ENCODE measurements at regions not wholly inside any gene's neighbourhood (a gene's known extent, or its start where the extent isn't known, plus 50 kb on each side); places are given as distances from the start of the nearest gene placed in this dataset.

- 94% methylated on average over 10 of the region's 12 CpGs for WGBS
- no peak overlapping the region for H4K91ac ChIP-seq (ENCODE audit: low read length)
- H2AK5ac ChIP-seq (ENCODE audit: low read length, severe bottlenecking), result no peak overlapping the region
- H3K9ac ChIP-seq (ENCODE audit: low read length), result no peak overlapping the region
- H3K27ac ChIP-seq (ENCODE audit: low read length, poor library complexity, severe bottlenecking), result no peak overlapping the region
- H3K4me2 ChIP-seq (ENCODE audit: low read length, poor library complexity, severe bottlenecking), result no peak overlapping the region
- H2BK12ac ChIP-seq (ENCODE audit: low read length in 2 of 2), result peak overlapping the region in 1 of 2 experiments; percentile 75
- H3K9me3 ChIP-seq (ENCODE audit: control insufficient read depth, low read length), result no peaks in the 10 kb centered on the region
- no peak overlapping the region for H2BK15ac ChIP-seq (ENCODE audit: low read depth, poor library complexity, severe bottlenecking)
- H3K23ac ChIP-seq (ENCODE audit: low read length in 2 of 2), result no peak overlapping the region
- H3K18ac ChIP-seq (ENCODE audit: low read depth in 1 of 2, low read length in 2 of 2), result peak overlapping the region in 1 of 2 experiments; percentile 42
- H2BK5ac ChIP-seq (ENCODE audit: low read depth, low read length, poor library complexity, severe bottlenecking), result no peak overlapping the region
- no peak overlapping the region for H4K8ac ChIP-seq (ENCODE audit: low read length)
- DNase-seq, result no peak
- no peak overlapping the region for H3K4me3 ChIP-seq (ENCODE audit: insufficient read depth in 1 of 2, low read depth in 1 of 2, low read length in 2 of 2)
- H3K4ac ChIP-seq (ENCODE audit: low read depth in 1 of 2, low read length in 2 of 2), result peak overlapping the region in 1 of 2 experiments; percentile 4
- H3K36me3 ChIP-seq (ENCODE audit: control insufficient read depth in 1 of 2, insufficient read depth in 2 of 2, low read depth in 1 of 2, low read length in 2 of 2), result no peaks in the 10 kb centered on the region
- H2AFZ ChIP-seq (ENCODE audit: low read depth, low read length), result no peak overlapping the region
- no peak overlapping the region for H2BK120ac ChIP-seq (ENCODE audit: low read depth, low read length)
- H3K4me1 ChIP-seq (ENCODE audit: control insufficient read depth, insufficient read depth, low read depth, low read length), result peaks cover 3% of the 10 kb centered on the region
- no peaks in the 10 kb centered on the region for H3K27me3 ChIP-seq (ENCODE audit: control insufficient read depth in 1 of 2, insufficient read depth in 1 of 2, low read length in 2 of 2)
- no peaks in the 10 kb centered on the region for H3K79me1 ChIP-seq (replicated peaks; ENCODE audit: low read length, poor library complexity, severe bottlenecking)
- no peak overlapping the region for H3K14ac ChIP-seq (ENCODE audit: low read length in 2 of 2)
Measured at GRCh38 chr20:50388733-50389437, 121.3 kb upstream of the PTPN1 start.

DNA sequence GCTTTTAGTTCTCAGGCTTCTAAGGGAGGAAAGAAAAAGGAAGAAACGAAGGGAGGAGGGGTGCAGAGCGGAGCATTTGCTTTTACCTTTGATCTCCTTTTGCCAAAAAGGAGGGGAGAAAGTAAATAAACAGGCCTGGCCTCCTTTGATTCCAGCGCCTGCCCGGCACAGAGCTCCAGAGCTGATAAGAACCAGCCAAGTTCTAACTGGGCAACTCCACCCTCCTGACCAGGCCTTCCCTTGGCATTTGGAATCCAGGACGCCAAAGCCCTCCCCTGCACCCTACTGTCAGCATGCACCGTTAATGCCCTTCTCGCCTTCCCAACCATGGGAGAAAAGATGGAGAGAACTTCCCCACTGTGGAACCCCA, 120.8 kb upstream of the PTPN1 start:
- Histone ChIP-seq H2BK12ac (ENCODE audit: low read length in 2 of 2) (no peak overlapping the region), H3K4ac (ENCODE audit: low read depth in 1 of 2, low read length in 2 of 2) (no peak overlapping the region), H3K4me2 (ENCODE audit: low read length, poor library complexity, severe bottlenecking) (no peak overlapping the region), H3K27ac (ENCODE audit: low read length, poor library complexity, severe bottlenecking) (no peak overlapping the region), H4K91ac (ENCODE audit: low read length) (no peak overlapping the region), H3K36me3 (ENCODE audit: control insufficient read depth in 1 of 2, insufficient read depth in 2 of 2, low read depth in 1 of 2, low read length in 2 of 2) (no peaks in the 10 kb centered on the region), H3K79me1 (replicated peaks; ENCODE audit: low read length, poor library complexity, severe bottlenecking) (no peaks in the 10 kb centered on the region), H3K27me3 (ENCODE audit: control insufficient read depth in 1 of 2, insufficient read depth in 1 of 2, low read length in 2 of 2) (no peaks in the 10 kb centered on the region), H2BK120ac (ENCODE audit: low read depth, low read length) (no peak overlapping the region), H3K14ac (ENCODE audit: low read length in 2 of 2) (no peak overlapping the region), H2BK15ac (ENCODE audit: low read depth, poor library complexity, severe bottlenecking) (no peak overlapping the region), H3K23ac (ENCODE audit: low read length in 2 of 2) (no peak overlapping the region), H4K8ac (ENCODE audit: low read length) (no peak overlapping the region), H3K18ac (ENCODE audit: low read depth in 1 of 2, low read length in 2 of 2) (no peak overlapping the region), H3K9me3 (ENCODE audit: control insufficient read depth, low read length) (no peaks in the 10 kb centered on the region), H2AK5ac (ENCODE audit: low read length, severe bottlenecking) (no peak overlapping the region), H2BK5ac (ENCODE audit: low read depth, low read length, poor library complexity, severe bottlenecking) (no peak overlapping the region), H2AFZ (ENCODE audit: low read depth, low read length) (no peak overlapping the region), H3K9ac (ENCODE audit: low read length) (no peak overlapping the region), H3K4me1 (ENCODE audit: control insufficient read depth, insufficient read depth, low read depth, low read length) (peaks cover 4% of the 10 kb centered on the region), H3K4me3 (ENCODE audit: insufficient read depth in 1 of 2, low read depth in 1 of 2, low read length in 2 of 2) (no peak overlapping the region)
- WGBS, result 62% methylated on average over 7 of the region's 7 CpGs
- DNase-seq, result no peak

GRCh38 chr20:50389808-50390684, 120.1 kb upstream of the PTPN1 start:
- H4K91ac ChIP-seq (ENCODE audit: low read length), result no peak overlapping the region
- H2AFZ ChIP-seq (ENCODE audit: low read depth, low read length), result no peak overlapping the region
- H2BK12ac ChIP-seq (ENCODE audit: low read length in 2 of 2), result no peak overlapping the region
- no peaks in the 10 kb centered on the region for H3K9me3 ChIP-seq (ENCODE audit: control insufficient read depth, low read length)
- H3K4ac ChIP-seq (ENCODE audit: low read depth in 1 of 2, low read length in 2 of 2), result no peak overlapping the region
- H3K14ac ChIP-seq (ENCODE audit: low read length in 2 of 2), result no peak overlapping the region
- no peak overlapping the region for H3K23ac ChIP-seq (ENCODE audit: low read length in 2 of 2)
- H3K4me1 ChIP-seq (ENCODE audit: control insufficient read depth, insufficient read depth, low read depth, low read length), result peaks cover 7% of the 10 kb centered on the region
- no peaks in the 10 kb centered on the region for H3K27me3 ChIP-seq (ENCODE audit: control insufficient read depth in 1 of 2, insufficient read depth in 1 of 2, low read length in 2 of 2)
- H3K27ac ChIP-seq (ENCODE audit: low read length, poor library complexity, severe bottlenecking), result no peak overlapping the region
- no peak overlapping the region for H2BK120ac ChIP-seq (ENCODE audit: low read depth, low read length)
- no peak overlapping the region for H2AK5ac ChIP-seq (ENCODE audit: low read length, severe bottlenecking)
- H2BK5ac ChIP-seq (ENCODE audit: low read depth, low read length, poor library complexity, severe bottlenecking), result no peak overlapping the region
- WGBS, result 82% methylated on average over 10 of the region's 14 CpGs
- H3K4me3 ChIP-seq (ENCODE audit: insufficient read depth in 1 of 2, low read depth in 1 of 2, low read length in 2 of 2), result no peak overlapping the region
- no peaks in the 10 kb centered on the region for H3K36me3 ChIP-seq (ENCODE audit: control insufficient read depth in 1 of 2, insufficient read depth in 2 of 2, low read depth in 1 of 2, low read length in 2 of 2)
- H3K4me2 ChIP-seq (ENCODE audit: low read length, poor library complexity, severe bottlenecking), result no peak overlapping the region
- H3K79me1 ChIP-seq (replicated peaks; ENCODE audit: low read length, poor library complexity, severe bottlenecking), result no peaks in the 10 kb centered on the region
- no peak overlapping the region for H3K9ac ChIP-seq (ENCODE audit: low read length)
- no peak for DNase-seq
- H4K8ac ChIP-seq (ENCODE audit: low read length), result peak overlapping the region; percentile 46
- no peak overlapping the region for H2BK15ac ChIP-seq (ENCODE audit: low read depth, poor library complexity, severe bottlenecking)
- no peak overlapping the region for H3K18ac ChIP-seq (ENCODE audit: low read depth in 1 of 2, low read length in 2 of 2)

DNA sequence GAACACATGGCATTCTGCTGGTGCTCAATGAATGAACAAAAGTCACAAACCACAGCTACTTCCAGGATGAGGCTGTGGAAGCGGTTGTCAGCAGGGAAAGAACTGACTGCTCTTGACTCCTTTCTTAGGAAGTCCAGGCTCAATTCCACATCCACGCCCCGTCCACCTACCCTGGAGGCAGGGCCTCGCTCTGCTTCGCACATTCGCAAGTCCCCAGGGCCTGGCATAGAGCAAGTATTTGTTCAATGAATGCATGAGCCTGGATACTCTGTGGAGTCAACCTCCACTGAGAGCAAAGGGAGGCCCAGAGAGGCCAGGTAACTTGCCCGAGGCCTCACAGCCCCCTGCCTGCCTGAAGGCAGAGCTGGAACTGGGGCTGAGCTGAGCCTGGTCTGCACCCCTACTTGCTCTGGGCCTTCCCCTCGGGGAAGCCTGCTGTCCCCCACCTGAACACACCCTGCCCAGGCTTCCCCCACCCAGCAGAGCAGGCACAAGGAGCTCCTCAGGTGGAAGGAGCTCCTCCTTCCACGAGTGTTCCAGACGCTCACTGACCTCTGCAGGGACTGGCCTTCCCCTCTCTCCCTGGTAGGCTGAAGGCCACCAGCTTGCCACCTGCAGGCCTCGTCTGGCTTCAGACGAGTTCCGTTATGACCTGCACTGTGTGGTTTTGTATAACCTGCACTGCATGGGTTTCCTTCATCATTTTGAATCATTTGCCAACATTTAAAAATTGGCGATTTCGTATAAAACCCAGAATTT, 119.3 kb upstream of the PTPN1 start:
- H2AK5ac ChIP-seq (ENCODE audit: low read length, severe bottlenecking), result no peak overlapping the region
- no peaks in the 10 kb centered on the region for H3K79me1 ChIP-seq (replicated peaks; ENCODE audit: low read length, poor library complexity, severe bottlenecking)
- peak overlapping the region; percentile 17 for H2BK15ac ChIP-seq (ENCODE audit: low read depth, poor library complexity, severe bottlenecking)
- DNase-seq, result no peak
- no peak overlapping the region for H3K23ac ChIP-seq (ENCODE audit: low read length in 2 of 2)
- H3K4ac ChIP-seq (ENCODE audit: low read depth in 1 of 2, low read length in 2 of 2), result peak overlapping the region in 1 of 2 experiments; percentile 26
- no peak overlapping the region for H3K4me3 ChIP-seq (ENCODE audit: insufficient read depth in 1 of 2, low read depth in 1 of 2, low read length in 2 of 2)
- H3K9me3 ChIP-seq (ENCODE audit: control insufficient read depth, low read length), result no peaks in the 10 kb centered on the region
- H2BK5ac ChIP-seq (ENCODE audit: low read depth, low read length, poor library complexity, severe bottlenecking), result no peak overlapping the region
- no peak overlapping the region for H3K27ac ChIP-seq (ENCODE audit: low read length, poor library complexity, severe bottlenecking)
- no peak overlapping the region for H3K18ac ChIP-seq (ENCODE audit: low read depth in 1 of 2, low read length in 2 of 2)
- no peak overlapping the region for H4K91ac ChIP-seq (ENCODE audit: low read length)
- no peak overlapping the region for H3K14ac ChIP-seq (ENCODE audit: low read length in 2 of 2)
- H2AFZ ChIP-seq (ENCODE audit: low read depth, low read length), result no peak overlapping the region
- peak overlapping the region in 1 of 2 experiments; percentile 89 for H2BK12ac ChIP-seq (ENCODE audit: low read length in 2 of 2)
- H2BK120ac ChIP-seq (ENCODE audit: low read depth, low read length), result no peak overlapping the region
- H3K4me2 ChIP-seq (ENCODE audit: low read length, poor library complexity, severe bottlenecking), result no peak overlapping the region
- 95% methylated on average over 15 of the region's 15 CpGs for WGBS
- no peak overlapping the region for H4K8ac ChIP-seq (ENCODE audit: low read length)
- no peaks in the 10 kb centered on the region for H3K27me3 ChIP-seq (ENCODE audit: control insufficient read depth in 1 of 2, insufficient read depth in 1 of 2, low read length in 2 of 2)
- H3K9ac ChIP-seq (ENCODE audit: low read length), result no peak overlapping the region
- H3K36me3 ChIP-seq (ENCODE audit: control insufficient read depth in 1 of 2, insufficient read depth in 2 of 2, low read depth in 1 of 2, low read length in 2 of 2), result no peaks in the 10 kb centered on the region
- peaks cover 12% of the 10 kb centered on the region for H3K4me1 ChIP-seq (ENCODE audit: control insufficient read depth, insufficient read depth, low read depth, low read length)

Measured in mesenchymal stem cell (in vitro differentiated cells and primary cell).